GM12878 (cell line): ENCODE measurements at regions not wholly inside any gene's neighbourhood (a gene's known extent, or its start where the extent isn't known, plus 50 kb on each side); places are given as distances from the start of the nearest gene placed in this dataset.

ENCODE experiments used
- ATAC-seq: fragments of 200-7000 bp; cut with Tn5 transposase; 3 replicates; pipeline ENCODE4 v1.9.1; 2020; ENCODE audit warnings: mild to moderate bottlenecking, moderate library complexity
- BruUV-seq: library from RNA; stranded (reverse); fragments of 400-500 nt; replicated peaks from 2 replicates; lab custom pipeline; 2021; lab: Mats Ljungman, UMichigan
- CTCF ChIA-PET: fragments of 300-600 bp; sonication (Branson Sonifier 250); formaldehyde crosslinking; extraction: SDS; loops from one replicate; lab custom pipeline; 2021; ENCODE audit warnings: inconsistent platforms; lab: Yijun Ruan, JAX
- POLR2A ChIA-PET: fragments of 350-600 bp; formaldehyde crosslinking; extraction: SDS; loops from one replicate; lab custom pipeline; 2021; ENCODE audit warnings: inconsistent platforms; lab: Charles Lee
- RAD21 ChIA-PET: fragments of 300-600 bp; sonication (Branson Sonifier 250); formaldehyde crosslinking; loops from one replicate; lab custom pipeline; 2023; ENCODE audit warnings: antibody characterized with exemption; ENCODE audit not compliant: unreplicated experiment; lab: Charles Lee
- SMC1A ChIA-PET: fragments of 300-600 bp; sonication (Branson Sonifier 250); formaldehyde crosslinking; loops from one replicate; lab custom pipeline; 2023; ENCODE audit not compliant: unreplicated experiment, uncharacterized antibody; lab: Charles Lee
- DNase-seq: peaks from one replicate; pipeline ENCODE4 v3.0.0-alpha.2; 2011; ENCODE audit warnings: low read depth, low spot score
- FAIRE-seq: peaks from 3 replicates; lab custom pipeline; 2011; peaks lifted over from hg19 to GRCh38; lab: Jason Lieb, UNC
- H2AFZ ChIP-seq: 2 replicates; pipeline ENCODE4 v1.6.0; 2011; ENCODE audit warnings: low read depth, low read length, control low read depth; ENCODE audit not compliant: control insufficient read depth
- H3K27ac ChIP-seq: 2 replicates; pipeline ENCODE4 v1.5.1; 2011; ENCODE audit warnings: control low read depth; ENCODE audit not compliant: control insufficient read depth, insufficient read depth
- H3K27me3 ChIP-seq, 2 experiments: replicated peaks in 1 of 2; 2 replicates each; pipeline versions ENCODE4 v1.6.0 to v1.6.1; 2011; ENCODE audit warnings: low read length in 1 of 2; ENCODE audit not compliant: control insufficient read depth in 2 of 2, insufficient read depth in 2 of 2
- H3K36me3 ChIP-seq, 2 experiments: 2 replicates each; pipeline ENCODE4 v1.5.1; 2011; ENCODE audit warnings: low read length in 1 of 2; ENCODE audit not compliant: control insufficient read depth in 2 of 2, insufficient read depth in 2 of 2
- H3K4me1 ChIP-seq: 2 replicates; pipeline ENCODE4 v1.6.1; 2011; ENCODE audit warnings: mild to moderate bottlenecking, low read length, moderate library complexity, mixed read lengths; ENCODE audit not compliant: control insufficient read depth, insufficient read depth
- H3K4me2 ChIP-seq: 2 replicates; pipeline ENCODE4 v1.6.0; 2011; ENCODE audit warnings: control low read depth; ENCODE audit not compliant: control insufficient read depth, insufficient read depth
- H3K4me3 ChIP-seq: fragments of 200-600 bp; sonication (generic); 2 replicates; pipeline ENCODE4 v1.5.1; 2016
- H3K79me2 ChIP-seq: 2 replicates; pipeline ENCODE4 v1.6.0; 2011; ENCODE audit warnings: low read length; ENCODE audit not compliant: control insufficient read depth, insufficient read depth
- H3K9ac ChIP-seq: 2 replicates; pipeline ENCODE4 v1.8.0; 2011; ENCODE audit warnings: low read length, control low read depth, mixed read lengths; ENCODE audit not compliant: control insufficient read depth, insufficient read depth
- H3K9me3 ChIP-seq: replicated peaks from 3 replicates; pipeline ENCODE4 v1.5.1; 2011; ENCODE audit warnings: mild to moderate bottlenecking, low read length; ENCODE audit not compliant: control insufficient read depth, insufficient read depth
- H4K20me1 ChIP-seq: 2 replicates; pipeline ENCODE4 v1.6.0; 2011; ENCODE audit not compliant: control insufficient read depth, insufficient read depth
- CHD1 ChIP-seq: IDR thresholded peaks from 2 replicates; pipeline ENCODE4 v1.6.1; 2012; ENCODE audit warnings: low read depth, low read length, improper control_type of control experiment
- E2F8 ChIP-seq: fragments of 450-650 bp; IDR thresholded peaks from 2 replicates; pipeline ENCODE4 v1.6.1; 2018; ENCODE audit warnings: mild to moderate bottlenecking, low read depth, moderate library complexity; ENCODE audit not compliant: partially characterized antibody
- EED ChIP-seq: sonication (generic); IDR thresholded peaks from 2 replicates; pipeline ENCODE4 v1.6.1; 2016; ENCODE audit warnings: antibody characterized with exemption, low read depth
- NFYB ChIP-seq: IDR thresholded peaks from 2 replicates; pipeline ENCODE4 v1.6.1; 2011; ENCODE audit warnings: low read depth, mild to moderate bottlenecking, low read length, improper control_type of control experiment, moderate library complexity; ENCODE audit not compliant: insufficient read depth
- POLR2AphosphoS2 ChIP-seq: IDR thresholded peaks from 2 replicates; pipeline ENCODE4 v1.6.1; 2011; ENCODE audit warnings: low read depth, mild to moderate bottlenecking, low read length, improper control_type of control experiment, moderate library complexity
- RB1 ChIP-seq: fragments of 450-650 bp; formaldehyde crosslinking; IDR thresholded peaks from 2 replicates; pipeline ENCODE4 v1.6.1; 2017; ENCODE audit warnings: mild to moderate bottlenecking, borderline replicate concordance
- STAT3 ChIP-seq: IDR thresholded peaks from 2 replicates; pipeline ENCODE4 v1.6.1; 2011; ENCODE audit warnings: low read depth, low read length, improper control_type of control experiment
- ZNF207 ChIP-seq: fragments of 450-650 bp; IDR thresholded peaks from 2 replicates; pipeline ENCODE4 v1.6.1; 2014; ENCODE audit warnings: antibody characterized with exemption, mild to moderate bottlenecking, borderline replicate concordance
- ZNF622 ChIP-seq: fragments of 450-650 bp; IDR thresholded peaks from 2 replicates; pipeline ENCODE4 v1.6.1; 2017; ENCODE audit warnings: mild to moderate bottlenecking, inconsistent platforms
- WGBS: methylation state at CpG from one replicate; pipeline ENCODE4 v1.1.6; 2016; ENCODE audit warnings: low lambda C conversion rate; ENCODE audit not compliant: insufficient replicate concordance, insufficient coverage; ENCODE audit errors: missing lambda C conversion rate; 5-methylcytosine and 5-hydroxymethylcytosine counted together
- in situ Hi-C: fragments of 300-500 bp; cut with MboI; formaldehyde crosslinking; loops from 9 replicates; pipeline ENCODE4 v1.14.3; 2018; ENCODE audit warnings: mixed read lengths
- intact Hi-C: fragments of 100-400 bp; cut with micrococcal nuclease; formaldehyde crosslinking; loops from one replicate; pipeline ENCODE4 v1.14.2; 2022; ENCODE audit not compliant: unreplicated experiment
- TF ChIP-seq, protein P1 (sequence below): fragments of 450-650 bp; formaldehyde crosslinking; IDR thresholded peaks from 2 replicates; pipeline ENCODE4 v1.4.0; 2020; ENCODE audit warnings: mild to moderate bottlenecking, moderate library complexity

- ChIA-PET SMC1A (interaction anchor here (0.7 kb wide), 1 partner anchor 372 kb away, joined by 3 read pairs; no protein-coding TSS in a partner anchor), POLR2A (no interaction called here)
- TF ChIP-seq RB1, result no peak
- TF ChIP-seq, all 136 proteins: peak for 0
- WGBS, result 16% methylated on average over 9 of the region's 9 CpGs
- Histone ChIP-seq H3K79me2 (no peaks in the 10 kb centered on the region), H3K9ac (no peak overlapping the region), H3K4me2 (no peak overlapping the region), H2AFZ (no peak overlapping the region), H3K4me1 (no peaks in the 10 kb centered on the region), H4K20me1 (no peaks in the 10 kb centered on the region), H3K27ac (no peak overlapping the region), H3K36me3 (no peaks in the 10 kb centered on the region), H3K9me3 (no peaks in the 10 kb centered on the region), H3K4me3 (no peak overlapping the region), H3K27me3 (no peaks in the 10 kb centered on the region)
- DNase-seq, result no peak
- intact Hi-C loops (no loop called here), in situ Hi-C loops (no loop called here)
- ATAC-seq, result no peak
- ChIA-PET CTCF (no interaction called here), RAD21 (no interaction called here)
- no TSS peak for BruUV-seq
- FAIRE-seq, result no peak
Measured at GRCh38 chr2:149745396-149746230, 158.0 kb upstream of the MMADHC start.

DNA sequence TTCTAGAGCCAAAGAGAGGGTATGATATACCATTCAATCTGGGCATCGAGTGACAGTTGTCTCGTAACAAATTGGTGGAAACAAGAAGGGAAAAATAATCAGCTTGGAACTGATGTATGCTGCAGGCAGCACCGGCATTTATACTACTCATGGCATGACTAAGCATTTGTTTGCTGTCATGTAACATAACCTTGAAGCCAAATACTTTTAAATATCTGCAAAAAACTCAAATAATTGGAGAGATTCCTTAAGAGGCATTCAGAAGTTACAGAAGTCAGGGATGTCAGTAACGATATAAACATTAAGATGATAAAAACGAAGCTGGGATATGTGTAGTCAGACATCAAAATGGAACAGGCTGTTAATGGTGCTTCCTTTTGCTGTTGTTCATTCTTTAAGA lies 157.3 kb upstream of the MMADHC start:
- Histone ChIP-seq H3K4me3 (no peak overlapping the region), H3K4me2 (no peak overlapping the region), H3K4me1 (no peaks in the 10 kb centered on the region), H3K9me3 (no peaks in the 10 kb centered on the region), H3K9ac (no peak overlapping the region), H3K36me3 (no peaks in the 10 kb centered on the region), H3K27ac (no peak overlapping the region), H2AFZ (no peak overlapping the region), H3K27me3 (no peaks in the 10 kb centered on the region), H4K20me1 (no peaks in the 10 kb centered on the region), H3K79me2 (no peaks in the 10 kb centered on the region)
- POLR2A ChIA-PET, result no interaction called here
- RAD21 ChIA-PET, result interaction anchor here (0.6 kb wide), 1 partner anchor 176 kb away, joined by 3 read pairs; no protein-coding TSS in a partner anchor
- no peak for FAIRE-seq
- SMC1A ChIA-PET, result no interaction called here
- ATAC-seq, result no peak
- intact Hi-C loops, result no loop called here
- no peak for DNase-seq
- in situ Hi-C loops, result no loop called here
- CTCF ChIA-PET, result no interaction called here
- no TSS peak for BruUV-seq
- 18% methylated on average over 5 of the region's 5 CpGs for WGBS
- TF ChIP-seq NFYB (no peak), ZNF207 (no peak), STAT3 (no peak), EED (no peak), E2F8 (no peak), ZNF622 (no peak), CHD1 (no peak), POLR2AphosphoS2 (no peak)
- TF ChIP-seq, protein P1, sequence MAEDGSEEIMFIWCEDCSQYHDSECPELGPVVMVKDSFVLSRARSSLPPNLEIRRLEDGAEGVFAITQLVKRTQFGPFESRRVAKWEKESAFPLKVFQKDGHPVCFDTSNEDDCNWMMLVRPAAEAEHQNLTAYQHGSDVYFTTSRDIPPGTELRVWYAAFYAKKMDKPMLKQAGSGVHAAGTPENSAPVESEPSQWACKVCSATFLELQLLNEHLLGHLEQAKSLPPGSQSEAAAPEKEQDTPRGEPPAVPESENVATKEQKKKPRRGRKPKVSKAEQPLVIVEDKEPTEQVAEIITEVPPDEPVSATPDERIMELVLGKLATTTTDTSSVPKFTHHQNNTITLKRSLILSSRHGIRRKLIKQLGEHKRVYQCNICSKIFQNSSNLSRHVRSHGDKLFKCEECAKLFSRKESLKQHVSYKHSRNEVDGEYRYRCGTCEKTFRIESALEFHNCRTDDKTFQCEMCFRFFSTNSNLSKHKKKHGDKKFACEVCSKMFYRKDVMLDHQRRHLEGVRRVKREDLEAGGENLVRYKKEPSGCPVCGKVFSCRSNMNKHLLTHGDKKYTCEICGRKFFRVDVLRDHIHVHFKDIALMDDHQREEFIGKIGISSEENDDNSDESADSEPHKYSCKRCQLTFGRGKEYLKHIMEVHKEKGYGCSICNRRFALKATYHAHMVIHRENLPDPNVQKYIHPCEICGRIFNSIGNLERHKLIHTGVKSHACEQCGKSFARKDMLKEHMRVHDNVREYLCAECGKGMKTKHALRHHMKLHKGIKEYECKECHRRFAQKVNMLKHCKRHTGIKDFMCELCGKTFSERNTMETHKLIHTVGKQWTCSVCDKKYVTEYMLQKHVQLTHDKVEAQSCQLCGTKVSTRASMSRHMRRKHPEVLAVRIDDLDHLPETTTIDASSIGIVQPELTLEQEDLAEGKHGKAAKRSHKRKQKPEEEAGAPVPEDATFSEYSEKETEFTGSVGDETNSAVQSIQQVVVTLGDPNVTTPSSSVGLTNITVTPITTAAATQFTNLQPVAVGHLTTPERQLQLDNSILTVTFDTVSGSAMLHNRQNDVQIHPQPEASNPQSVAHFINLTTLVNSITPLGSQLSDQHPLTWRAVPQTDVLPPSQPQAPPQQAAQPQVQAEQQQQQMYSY (CRISPR knock-in tag), result no peak
